H1 (cell line): ENCODE measurements at regions not wholly inside any gene's neighbourhood (a gene's known extent, or its start where the extent isn't known, plus 50 kb on each side); places are given as distances from the start of the nearest gene placed in this dataset.

Experiments
- CTCF ChIA-PET: fragments of 300-600 bp; sonication (Branson Sonifier 250); formaldehyde crosslinking; loops from one replicate; lab custom pipeline; 2021; ENCODE audit not compliant: partially characterized antibody; lab: Charles Lee
- POLR2A ChIA-PET: fragments of 300-600 bp; sonication (Branson Sonifier 250); formaldehyde crosslinking; loops from one replicate; lab custom pipeline; 2021; ENCODE audit warnings: inconsistent platforms; ENCODE audit not compliant: partially characterized antibody; lab: Charles Lee
- DNase-seq, 2 experiments: peaks; one replicate each; pipeline versions ENCODE4 v3.0.0 to v3.0.0-alpha.2; 2010 to 2022; ENCODE audit warnings: low spot score in 2 of 2, low read depth in 1 of 2, mixed read lengths in 1 of 2
- FAIRE-seq: peaks from 2 replicates; lab custom pipeline; 2011; peaks lifted over from hg19 to GRCh38; lab: Jason Lieb, UNC
- H2AFZ ChIP-seq: 2 replicates; pipeline ENCODE4 v1.8.1; 2012; ENCODE audit warnings: low read length, inconsistent platforms
- H2AK5ac ChIP-seq: 2 replicates; pipeline ENCODE4 v1.6.1; 2013; ENCODE audit warnings: low read depth, low read length
- H2BK120ac ChIP-seq: replicated peaks from 2 replicates; pipeline ENCODE3; 2013; ENCODE audit warnings: low read depth, low read length, inconsistent platforms
- H2BK12ac ChIP-seq: 2 replicates; pipeline ENCODE4 v1.6.1; 2013; ENCODE audit warnings: low read depth, low read length
- H2BK15ac ChIP-seq: 2 replicates; pipeline ENCODE4 v1.6.1; 2013; ENCODE audit warnings: low read length
- H2BK20ac ChIP-seq: 2 replicates; pipeline ENCODE4 v1.6.1; 2013; ENCODE audit warnings: low read length
- H2BK5ac ChIP-seq: 2 replicates; pipeline ENCODE4 v1.6.1; 2013; ENCODE audit warnings: low read depth, low read length
- H3K14ac ChIP-seq: 2 replicates; pipeline ENCODE4 v1.6.1; 2013; ENCODE audit warnings: inconsistent platforms; ENCODE audit not compliant: insufficient read length
- H3K18ac ChIP-seq: 2 replicates; pipeline ENCODE4 v1.6.1; 2013; ENCODE audit warnings: low read length; ENCODE audit errors: extremely low read depth
- H3K23ac ChIP-seq: 2 replicates; pipeline ENCODE4 v1.6.1; 2013; ENCODE audit warnings: inconsistent platforms; ENCODE audit not compliant: insufficient read length
- H3K23me2 ChIP-seq: 2 replicates; pipeline ENCODE4 v1.6.1; 2013; ENCODE audit warnings: low read depth, low read length
- H3K27ac ChIP-seq: 2 replicates; pipeline ENCODE4 v1.6.1; 2011; ENCODE audit warnings: low read depth, low read length, inconsistent platforms
- H3K27me3 ChIP-seq, 4 experiments: replicated peaks in 1 of 4; 1 replicate in 1 of 4; 2 replicates in 3 of 4; pipeline versions ENCODE4 v1.6.1 to v1.8.1; 2011 to 2013; ENCODE audit warnings: low read length in 3 of 4, mild to moderate bottlenecking in 3 of 4, inconsistent platforms in 2 of 4, mixed read lengths in 2 of 4, moderate library complexity in 1 of 4; ENCODE audit not compliant: control insufficient read depth in 3 of 4, insufficient read depth in 3 of 4; ENCODE audit errors: extremely low read depth in 1 of 4
- H3K36me3 ChIP-seq, 4 experiments: 2 replicates each; pipeline versions ENCODE4 v1.6.1 to v1.8.1; 2011 to 2013; ENCODE audit warnings: mild to moderate bottlenecking in 4 of 4, low read length in 3 of 4, moderate library complexity in 2 of 4, control low read depth in 1 of 4, inconsistent platforms in 1 of 4; ENCODE audit not compliant: insufficient read depth in 4 of 4, control insufficient read depth in 2 of 4
- H3K4ac ChIP-seq: replicated peaks from 2 replicates; pipeline ENCODE3; 2013; ENCODE audit warnings: low read length, low read depth, mixed read lengths, inconsistent platforms; ENCODE audit not compliant: insufficient read length
- H3K4me1 ChIP-seq, 4 experiments: replicated peaks in 1 of 4; 1 replicate in 1 of 4; 2 replicates in 3 of 4; pipeline versions ENCODE4 v1.6.1 to v1.8.1; 2011 to 2013; ENCODE audit warnings: low read length in 3 of 4, inconsistent platforms in 2 of 4, mixed read lengths in 1 of 4; ENCODE audit not compliant: insufficient read depth in 4 of 4, control insufficient read depth in 3 of 4
- H3K4me2 ChIP-seq, 2 experiments: 2 replicates each; pipeline versions ENCODE4 v1.6.1 to v1.8.1; 2011 to 2013; ENCODE audit warnings: low read depth in 2 of 2, low read length in 2 of 2, control low read depth in 1 of 2, inconsistent platforms in 1 of 2, mild to moderate bottlenecking in 1 of 2; ENCODE audit not compliant: insufficient read depth in 1 of 2
- H3K4me3 ChIP-seq, 4 experiments: fragments of 200-600, 300-600 bp in 1 of 4; sonication (generic), shearing (Covaris generic), sonication (Bioruptor Twin) in 1 of 4; 2 replicates each; pipeline versions ENCODE4 v1.5.1 to v1.8.1; 2011 to 2016; ENCODE audit warnings: low read length in 4 of 4, low read depth in 3 of 4, control low read depth in 2 of 4, inconsistent platforms in 2 of 4, mild to moderate bottlenecking in 2 of 4, mixed read lengths in 1 of 4, moderate library complexity in 1 of 4; ENCODE audit not compliant: insufficient read depth in 2 of 4; ENCODE audit errors: extremely low read depth in 1 of 4
- H3K56ac ChIP-seq: replicated peaks from 2 replicates; pipeline ENCODE3; 2013; ENCODE audit warnings: low read depth, mild to moderate bottlenecking, mixed read lengths, low read length, inconsistent platforms; ENCODE audit not compliant: insufficient read length
- H3K79me1 ChIP-seq: 2 replicates; pipeline ENCODE4 v1.6.1; 2013; ENCODE audit warnings: low read depth, low read length, control low read depth
- H3K79me2 ChIP-seq, 2 experiments: 2 replicates each; pipeline versions ENCODE4 v1.6.1 to v1.8.1; 2012 to 2013; ENCODE audit warnings: low read length in 2 of 2, mild to moderate bottlenecking in 2 of 2, inconsistent platforms in 1 of 2; ENCODE audit not compliant: insufficient read depth in 2 of 2, control insufficient read depth in 1 of 2
- H3K9ac ChIP-seq, 4 experiments: replicated peaks in 1 of 4; 1 replicate in 1 of 4; 2 replicates in 3 of 4; pipeline versions ENCODE4 v1.6.1 to v1.8.1; 2011 to 2013; ENCODE audit warnings: low read depth in 3 of 4, low read length in 3 of 4, control low read depth in 2 of 4, mild to moderate bottlenecking in 2 of 4, moderate library complexity in 2 of 4, inconsistent platforms in 1 of 4; ENCODE audit errors: extremely low read depth in 1 of 4
- H3K9me3 ChIP-seq, 2 experiments: 2 replicates each; pipeline versions ENCODE4 v1.6.1 to v1.8.1; 2012 to 2013; ENCODE audit warnings: mild to moderate bottlenecking in 2 of 2, moderate library complexity in 2 of 2, control low read depth in 1 of 2, inconsistent platforms in 1 of 2, low read depth in 1 of 2, low read length in 1 of 2, mixed read lengths in 1 of 2; ENCODE audit not compliant: insufficient read depth in 2 of 2
- H4K20me1 ChIP-seq, 2 experiments: replicated peaks in 1 of 2; 2 replicates each; pipeline versions ENCODE3 to v1.8.1; 2011 to 2013; ENCODE audit warnings: inconsistent platforms in 2 of 2, low read length in 2 of 2, mild to moderate bottlenecking in 1 of 2; ENCODE audit not compliant: insufficient read depth in 2 of 2, control insufficient read depth in 1 of 2
- H4K5ac ChIP-seq: 2 replicates; pipeline ENCODE4 v1.6.1; 2013; ENCODE audit warnings: low read length, low read depth, mixed read lengths, inconsistent platforms; ENCODE audit not compliant: insufficient read length
- H4K8ac ChIP-seq: 2 replicates; pipeline ENCODE4 v1.8.0; 2013; ENCODE audit warnings: mild to moderate bottlenecking, moderate library complexity, low read length, inconsistent platforms; ENCODE audit not compliant: insufficient read depth; ENCODE audit errors: extremely low read depth
- H4K91ac ChIP-seq: replicated peaks from 2 replicates; pipeline ENCODE3; 2013; ENCODE audit warnings: low read length, mixed read lengths, inconsistent platforms; ENCODE audit not compliant: insufficient read length
- ATF2 ChIP-seq: IDR thresholded peaks from 2 replicates; pipeline ENCODE4 v1.6.1; 2012; ENCODE audit warnings: low read length, inconsistent platforms
- CREB1 ChIP-seq: IDR thresholded peaks from 2 replicates; pipeline ENCODE4 v1.6.1; 2012; ENCODE audit warnings: inconsistent platforms
- MAFK ChIP-seq: IDR thresholded peaks from 2 replicates; pipeline ENCODE4 v1.6.1; 2012; ENCODE audit warnings: low read depth, mild to moderate bottlenecking, improper control_type of control experiment, low read length
- TAF1 ChIP-seq: IDR thresholded peaks from 2 replicates; pipeline ENCODE4 v1.6.1; 2011; ENCODE audit warnings: mild to moderate bottlenecking, low read depth, low read length
- ZNF274 ChIP-seq: IDR thresholded peaks from 2 replicates; pipeline ENCODE4 v1.7.0; 2012; ENCODE audit warnings: low read length, borderline replicate concordance; ENCODE audit errors: extremely low read depth
- WGBS, 2 experiments: shearing (Covaris generic) in 1 of 2; methylation state at CpG; one replicate each; pipeline versions ENCODE4 v1.1.6 to v1.1.7; 2013 to 2015; ENCODE audit warnings: low lambda C conversion rate in 2 of 2, mixed read lengths in 2 of 2, inconsistent platforms in 1 of 2, low coverage in 1 of 2, missing lambda C conversion rate in 1 of 2; ENCODE audit not compliant: insufficient replicate concordance in 2 of 2, insufficient coverage in 1 of 2, insufficient read length in 1 of 2; ENCODE audit errors: extremely low coverage in 1 of 2, missing lambda C conversion rate in 1 of 2; 5-methylcytosine and 5-hydroxymethylcytosine counted together

- CTCF ChIA-PET = no interaction called here
- no peak overlapping the region for H3K56ac ChIP-seq
- H3K4me1 ChIP-seq = no peaks in the 10 kb centered on the region
- no peak overlapping the region for H4K5ac ChIP-seq
- H3K18ac ChIP-seq = no peak overlapping the region
- POLR2A ChIA-PET = no interaction called here
- FAIRE-seq (no peak), DNase-seq (no peak)
- H3K9me3 ChIP-seq = no peaks in the 10 kb centered on the region
- no peak overlapping the region for H2AK5ac ChIP-seq
- H3K79me2 ChIP-seq = no peaks in the 10 kb centered on the region
- H3K23ac ChIP-seq = no peak overlapping the region
- H3K23me2 ChIP-seq = no peaks in the 10 kb centered on the region
- WGBS, 2 experiments = 95% methylated on average over 3 of the region's 3 CpGs; no CpG with 5 or more reads in 1 of the 2 experiments
- no peak overlapping the region for H3K9ac ChIP-seq
- H2BK12ac ChIP-seq = no peak overlapping the region
- H3K36me3 ChIP-seq = no peaks in the 10 kb centered on the region
- no peak overlapping the region for H4K91ac ChIP-seq
- no peak overlapping the region for H2BK20ac ChIP-seq
- no peak overlapping the region for H2BK15ac ChIP-seq
- H2BK120ac ChIP-seq = no peak overlapping the region
- no peaks in the 10 kb centered on the region for H3K79me1 ChIP-seq
- no peak for TF ChIP-seq TAF1
- TF ChIP-seq ZNF274 = no peak
- no peak for TF ChIP-seq ATF2
- no peak for TF ChIP-seq MAFK
- TF ChIP-seq CREB1 = no peak
- H3K4ac ChIP-seq = no peak overlapping the region
- H3K27me3 ChIP-seq = no peaks in the 10 kb centered on the region
- no peak overlapping the region for H2AFZ ChIP-seq
- H2BK5ac ChIP-seq = no peak overlapping the region
- H4K8ac ChIP-seq = no peak overlapping the region
- H3K4me3 ChIP-seq = no peak overlapping the region
- H3K27ac ChIP-seq = no peak overlapping the region
- H3K4me2 ChIP-seq = no peak overlapping the region
- no peaks in the 10 kb centered on the region for H4K20me1 ChIP-seq
- no peak overlapping the region for H3K14ac ChIP-seq
These were observed 316.3 kb upstream of the ARRDC3 start for GRCh38 chr5:91699429-91699828.
